ENCODE measurements at regions not wholly inside any gene's neighbourhood (a gene's known extent, or its start where the extent isn't known, plus 50 kb on each side); places are given as distances from the start of the nearest gene placed in this dataset.

DNA sequence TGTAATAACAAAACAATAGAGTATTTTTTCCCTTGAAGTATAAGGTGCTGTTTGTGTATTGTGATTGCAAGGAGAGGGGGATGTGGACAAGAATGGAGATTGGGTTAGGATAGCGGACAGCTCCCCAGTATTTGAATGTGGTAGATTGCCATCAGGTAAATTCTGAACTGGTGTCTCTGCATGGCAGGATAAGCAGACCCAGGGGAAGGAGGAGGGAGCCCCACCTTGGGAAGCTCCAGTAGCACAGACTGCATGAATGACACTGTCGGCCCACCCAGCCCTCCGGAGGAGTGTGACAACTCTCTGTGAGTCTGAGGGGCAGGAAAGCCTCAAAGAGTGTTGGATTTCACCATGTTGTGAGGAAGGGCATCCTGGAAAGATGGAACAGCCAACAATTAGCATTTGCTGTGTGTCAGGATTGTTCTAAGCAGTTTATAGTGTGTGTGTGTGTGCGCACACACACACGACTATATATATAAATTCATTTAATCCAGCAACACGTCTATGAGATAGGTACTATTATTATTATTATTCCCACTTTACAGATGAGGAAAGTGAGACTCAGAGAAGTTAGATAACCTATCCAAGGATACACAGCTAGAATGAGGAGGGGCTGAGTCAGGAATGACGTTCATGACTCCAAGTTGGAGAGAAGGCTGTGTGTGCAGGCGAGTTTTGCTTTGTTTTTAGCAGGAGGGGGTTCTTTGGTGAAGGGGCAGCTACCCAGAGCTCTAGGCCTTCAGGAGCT lies 63.4 kb upstream of the LCTL start:
- no peak for TF ChIP-seq POLR2A (IDR thresholded peaks at IDR 0.05)
- TF ChIP-seq, protein P1, sequence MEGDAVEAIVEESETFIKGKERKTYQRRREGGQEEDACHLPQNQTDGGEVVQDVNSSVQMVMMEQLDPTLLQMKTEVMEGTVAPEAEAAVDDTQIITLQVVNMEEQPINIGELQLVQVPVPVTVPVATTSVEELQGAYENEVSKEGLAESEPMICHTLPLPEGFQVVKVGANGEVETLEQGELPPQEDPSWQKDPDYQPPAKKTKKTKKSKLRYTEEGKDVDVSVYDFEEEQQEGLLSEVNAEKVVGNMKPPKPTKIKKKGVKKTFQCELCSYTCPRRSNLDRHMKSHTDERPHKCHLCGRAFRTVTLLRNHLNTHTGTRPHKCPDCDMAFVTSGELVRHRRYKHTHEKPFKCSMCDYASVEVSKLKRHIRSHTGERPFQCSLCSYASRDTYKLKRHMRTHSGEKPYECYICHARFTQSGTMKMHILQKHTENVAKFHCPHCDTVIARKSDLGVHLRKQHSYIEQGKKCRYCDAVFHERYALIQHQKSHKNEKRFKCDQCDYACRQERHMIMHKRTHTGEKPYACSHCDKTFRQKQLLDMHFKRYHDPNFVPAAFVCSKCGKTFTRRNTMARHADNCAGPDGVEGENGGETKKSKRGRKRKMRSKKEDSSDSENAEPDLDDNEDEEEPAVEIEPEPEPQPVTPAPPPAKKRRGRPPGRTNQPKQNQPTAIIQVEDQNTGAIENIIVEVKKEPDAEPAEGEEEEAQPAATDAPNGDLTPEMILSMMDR (IDR thresholded peaks at IDR 0.05) = no peak

All from testis (tissue), 2 donors.